Panc1 (cell line): ENCODE measurements at regions not wholly inside any gene's neighbourhood (a gene's known extent, or its start where the extent isn't known, plus 50 kb on each side); places are given as distances from the start of the nearest gene placed in this dataset.

ENCODE experiments used
- ATAC-seq: fragments of 200-7000 bp; cut with Tn5 transposase; 2 replicates; pipeline ENCODE4 v1.9.1; 2020; ENCODE audit warnings: mild to moderate bottlenecking, moderate library complexity
- BruUV-seq: library from RNA; stranded (reverse); fragments of 400-500 nt; replicated peaks from 2 replicates; lab custom pipeline; 2021; lab: Mats Ljungman, UMichigan
- CTCF ChIA-PET: fragments of 300-600 bp; sonication (Branson Sonifier 250); formaldehyde crosslinking; loops from one replicate; lab custom pipeline; 2022; ENCODE audit warnings: antibody characterized with exemption; lab: Charles Lee
- POLR2A ChIA-PET: fragments of 300-600 bp; sonication (Branson Sonifier 250); formaldehyde crosslinking; loops from one replicate; lab custom pipeline; 2022; ENCODE audit warnings: antibody characterized with exemption; lab: Charles Lee
- DNase-seq: peaks from one replicate; pipeline ENCODE4 v3.0.0-alpha.2; 2010; ENCODE audit warnings: low read depth, low spot score
- H3K27ac ChIP-seq: 2 replicates; pipeline ENCODE4 v1.5.1; 2011; ENCODE audit warnings: mild to moderate bottlenecking, low read length, inconsistent platforms
- H3K27me3 ChIP-seq: fragments of 200-500 bp; sonication (Bioruptor generic); 2 replicates; pipeline ENCODE4 v1.6.0; 2014; ENCODE audit warnings: low read length, inconsistent platforms; ENCODE audit not compliant: control insufficient read depth, insufficient read depth
- H3K36me3 ChIP-seq: fragments of 200-500 bp; sonication (Bioruptor generic); 2 replicates; pipeline ENCODE4 v1.5.1; 2014; ENCODE audit warnings: inconsistent platforms, mild to moderate bottlenecking, low read length, moderate library complexity; ENCODE audit not compliant: control insufficient read depth, insufficient read depth
- H3K4me1 ChIP-seq: 2 replicates; pipeline ENCODE4 v1.5.1; 2011; ENCODE audit warnings: inconsistent platforms, mild to moderate bottlenecking, low read length, moderate library complexity; ENCODE audit not compliant: control insufficient read depth, insufficient read depth
- H3K4me3 ChIP-seq, 2 experiments: 2 replicates each; pipeline ENCODE4 v1.5.1; 2011 to 2012; ENCODE audit warnings: low read depth in 2 of 2, low read length in 2 of 2, mild to moderate bottlenecking in 2 of 2, inconsistent platforms in 1 of 2, moderate library complexity in 1 of 2
- H3K9me3 ChIP-seq: fragments of 200-500 bp; sonication (Bioruptor generic); 2 replicates; pipeline ENCODE4 v1.5.1; 2014; ENCODE audit warnings: low read depth, mild to moderate bottlenecking, inconsistent platforms, low read length, moderate library complexity; ENCODE audit not compliant: control insufficient read depth, insufficient read depth
- POLR2AphosphoS5 ChIP-seq: IDR thresholded peaks from 2 replicates; pipeline ENCODE4 v1.6.1; 2012; ENCODE audit warnings: mild to moderate bottlenecking, low read depth, low read length, moderate library complexity
- SIN3A ChIP-seq: IDR thresholded peaks from 2 replicates; pipeline ENCODE4 v1.6.1; 2012; ENCODE audit warnings: low read depth, mild to moderate bottlenecking, low read length, moderate library complexity, borderline replicate concordance; ENCODE audit not compliant: insufficient read depth
- TCF7L2 ChIP-seq: IDR thresholded peaks from 2 replicates; pipeline ENCODE4 v1.6.1; 2011; ENCODE audit warnings: mild to moderate bottlenecking, low read depth, low read length, inconsistent platforms
- in situ Hi-C: cut with HindIII; loops from 2 replicates; pipeline ENCODE4 v1.10.0; 2016; ENCODE audit warnings: low sequenced_read_pairs, low pct_unique_long_range_greater_than_20kb
- intact Hi-C: fragments of 100-400 bp; cut with micrococcal nuclease; formaldehyde crosslinking; loops from one replicate; pipeline ENCODE4 v1.10.0; 2022; ENCODE audit not compliant: unreplicated experiment
- TF ChIP-seq, protein P1 (sequence below): fragments of 450-650 bp; IDR thresholded peaks from 2 replicates; pipeline ENCODE4 v1.5.1; 2017; ENCODE audit warnings: mild to moderate bottlenecking
- TF ChIP-seq, protein P2 (sequence below), 2 experiments: IDR thresholded peaks; 2 replicates each; pipeline ENCODE4 v1.6.1; 2011 to 2012; ENCODE audit warnings: low read depth in 2 of 2, control low read depth in 1 of 2, low read length in 1 of 2, mild to moderate bottlenecking in 1 of 2, moderate library complexity in 1 of 2; ENCODE audit not compliant: insufficient read depth in 1 of 2

DNA sequence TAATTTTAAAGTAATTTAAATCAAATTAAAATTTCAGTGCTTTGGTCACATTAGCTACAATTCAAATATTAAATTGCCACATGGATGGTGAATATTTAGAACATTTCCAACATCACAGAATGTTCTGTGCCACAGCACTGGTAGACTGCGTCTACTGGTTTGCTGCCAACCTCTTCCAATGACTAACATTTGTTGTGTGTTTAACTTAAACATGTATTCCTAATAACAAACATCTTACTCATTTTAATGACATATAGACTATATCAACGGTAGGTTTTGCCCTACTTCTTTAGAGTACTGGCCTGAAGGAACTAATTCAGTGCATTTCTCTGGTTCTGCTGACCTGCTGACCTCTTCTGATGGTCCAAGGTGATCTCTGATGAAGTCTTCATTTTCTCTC, 157.6 kb downstream of the DCK start:
- DNase-seq, result no peak
- Histone ChIP-seq H3K4me3 (no peak overlapping the region), H3K27ac (no peak overlapping the region), H3K9me3 (no peaks in the 10 kb centered on the region), H3K27me3 (no peaks in the 10 kb centered on the region), H3K36me3 (no peaks in the 10 kb centered on the region), H3K4me1 (no peaks in the 10 kb centered on the region)
- in situ Hi-C loops, result no loop called here
- ChIA-PET POLR2A (no interaction called here), CTCF (no interaction called here)
- intact Hi-C loops, result no loop called here
- TF ChIP-seq SIN3A (no peak), POLR2AphosphoS5 (no peak), TCF7L2 (no peak)
- TF ChIP-seq, protein P1, sequence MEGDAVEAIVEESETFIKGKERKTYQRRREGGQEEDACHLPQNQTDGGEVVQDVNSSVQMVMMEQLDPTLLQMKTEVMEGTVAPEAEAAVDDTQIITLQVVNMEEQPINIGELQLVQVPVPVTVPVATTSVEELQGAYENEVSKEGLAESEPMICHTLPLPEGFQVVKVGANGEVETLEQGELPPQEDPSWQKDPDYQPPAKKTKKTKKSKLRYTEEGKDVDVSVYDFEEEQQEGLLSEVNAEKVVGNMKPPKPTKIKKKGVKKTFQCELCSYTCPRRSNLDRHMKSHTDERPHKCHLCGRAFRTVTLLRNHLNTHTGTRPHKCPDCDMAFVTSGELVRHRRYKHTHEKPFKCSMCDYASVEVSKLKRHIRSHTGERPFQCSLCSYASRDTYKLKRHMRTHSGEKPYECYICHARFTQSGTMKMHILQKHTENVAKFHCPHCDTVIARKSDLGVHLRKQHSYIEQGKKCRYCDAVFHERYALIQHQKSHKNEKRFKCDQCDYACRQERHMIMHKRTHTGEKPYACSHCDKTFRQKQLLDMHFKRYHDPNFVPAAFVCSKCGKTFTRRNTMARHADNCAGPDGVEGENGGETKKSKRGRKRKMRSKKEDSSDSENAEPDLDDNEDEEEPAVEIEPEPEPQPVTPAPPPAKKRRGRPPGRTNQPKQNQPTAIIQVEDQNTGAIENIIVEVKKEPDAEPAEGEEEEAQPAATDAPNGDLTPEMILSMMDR, result no peak
- TF ChIP-seq, protein P2, sequence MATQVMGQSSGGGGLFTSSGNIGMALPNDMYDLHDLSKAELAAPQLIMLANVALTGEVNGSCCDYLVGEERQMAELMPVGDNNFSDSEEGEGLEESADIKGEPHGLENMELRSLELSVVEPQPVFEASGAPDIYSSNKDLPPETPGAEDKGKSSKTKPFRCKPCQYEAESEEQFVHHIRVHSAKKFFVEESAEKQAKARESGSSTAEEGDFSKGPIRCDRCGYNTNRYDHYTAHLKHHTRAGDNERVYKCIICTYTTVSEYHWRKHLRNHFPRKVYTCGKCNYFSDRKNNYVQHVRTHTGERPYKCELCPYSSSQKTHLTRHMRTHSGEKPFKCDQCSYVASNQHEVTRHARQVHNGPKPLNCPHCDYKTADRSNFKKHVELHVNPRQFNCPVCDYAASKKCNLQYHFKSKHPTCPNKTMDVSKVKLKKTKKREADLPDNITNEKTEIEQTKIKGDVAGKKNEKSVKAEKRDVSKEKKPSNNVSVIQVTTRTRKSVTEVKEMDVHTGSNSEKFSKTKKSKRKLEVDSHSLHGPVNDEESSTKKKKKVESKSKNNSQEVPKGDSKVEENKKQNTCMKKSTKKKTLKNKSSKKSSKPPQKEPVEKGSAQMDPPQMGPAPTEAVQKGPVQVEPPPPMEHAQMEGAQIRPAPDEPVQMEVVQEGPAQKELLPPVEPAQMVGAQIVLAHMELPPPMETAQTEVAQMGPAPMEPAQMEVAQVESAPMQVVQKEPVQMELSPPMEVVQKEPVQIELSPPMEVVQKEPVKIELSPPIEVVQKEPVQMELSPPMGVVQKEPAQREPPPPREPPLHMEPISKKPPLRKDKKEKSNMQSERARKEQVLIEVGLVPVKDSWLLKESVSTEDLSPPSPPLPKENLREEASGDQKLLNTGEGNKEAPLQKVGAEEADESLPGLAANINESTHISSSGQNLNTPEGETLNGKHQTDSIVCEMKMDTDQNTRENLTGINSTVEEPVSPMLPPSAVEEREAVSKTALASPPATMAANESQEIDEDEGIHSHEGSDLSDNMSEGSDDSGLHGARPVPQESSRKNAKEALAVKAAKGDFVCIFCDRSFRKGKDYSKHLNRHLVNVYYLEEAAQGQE (IDR thresholded peaks at IDR 0.05; ENCODE audit: insufficient read depth in 1 of 2, low read depth in 2 of 2, low read length in 1 of 2), result no peak
- BruUV-seq, result no TSS peak
- ATAC-seq, result no peak

DNA sequence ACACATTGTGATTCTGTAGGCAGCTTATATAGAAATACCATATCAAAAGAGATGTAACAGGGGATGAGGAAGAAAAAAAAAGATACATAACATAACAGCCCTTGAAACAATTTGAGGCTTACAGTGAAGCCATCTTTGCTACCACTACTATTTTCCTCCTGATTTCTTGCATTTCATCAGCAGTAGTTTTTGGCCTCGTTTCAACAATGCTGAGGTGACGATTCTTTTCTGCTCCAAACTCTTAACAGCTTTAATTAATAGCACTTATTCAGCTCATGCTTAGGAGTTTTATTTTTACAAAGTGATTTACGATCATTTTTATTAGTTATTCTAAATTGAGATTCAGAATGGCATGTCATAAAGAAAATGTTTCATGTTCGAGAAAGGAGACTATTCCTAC, 163.2 kb downstream of the DCK start:
- ATAC-seq (no peak), DNase-seq (no peak)
- H3K4me1 ChIP-seq, result no peaks in the 10 kb centered on the region
- TF ChIP-seq, protein P2 (IDR thresholded peaks at IDR 0.05; ENCODE audit: insufficient read depth in 1 of 2, low read depth in 2 of 2, low read length in 1 of 2), result no peak
- TF ChIP-seq, protein P1, result no peak
- TF ChIP-seq POLR2AphosphoS5 (no peak), TCF7L2 (no peak)
- in situ Hi-C loops, result no loop called here
- H3K27me3 ChIP-seq, result no peaks in the 10 kb centered on the region; the same call in 1 of the 2 replicates
- H3K27ac ChIP-seq, result no peak overlapping the region
- ChIA-PET POLR2A (no interaction called here), CTCF (no interaction called here)
- no peaks in the 10 kb centered on the region for H3K9me3 ChIP-seq
- H3K4me3 ChIP-seq, result no peak overlapping the region
- intact Hi-C loops, result no loop called here
- BruUV-seq, result no TSS peak
- no peaks in the 10 kb centered on the region for H3K36me3 ChIP-seq
